IMR-90 (cell line): ENCODE measurements at regions not wholly inside any gene's neighbourhood (a gene's known extent, or its start where the extent isn't known, plus 50 kb on each side); places are given as distances from the start of the nearest gene placed in this dataset.

ENCODE experiments used
- BHLHE40 ChIP-seq: fragments of 150-350 bp; IDR thresholded peaks from 2 replicates; pipeline ENCODE4 v1.6.1; 2016; ENCODE audit warnings: mild to moderate bottlenecking, low read depth, low read length
- CEBPB ChIP-seq: IDR thresholded peaks from 2 replicates; pipeline ENCODE4 v1.6.1; 2012; ENCODE audit warnings: low read depth, low read length, improper control_type of control experiment
- SMC3 ChIP-seq: fragments of 150-350 bp; IDR thresholded peaks from 2 replicates; pipeline ENCODE4 v1.6.1; 2016; ENCODE audit warnings: low read depth, mild to moderate bottlenecking, antibody characterized with exemption, low read length, moderate library complexity
- TF ChIP-seq, protein P1 (sequence below): conservative IDR thresholded peaks from 2 replicates; pipeline ENCODE4 v1.5.1; 2012; ENCODE audit warnings: mild to moderate bottlenecking, low read depth, low read length, improper control_type of control experiment

DNA sequence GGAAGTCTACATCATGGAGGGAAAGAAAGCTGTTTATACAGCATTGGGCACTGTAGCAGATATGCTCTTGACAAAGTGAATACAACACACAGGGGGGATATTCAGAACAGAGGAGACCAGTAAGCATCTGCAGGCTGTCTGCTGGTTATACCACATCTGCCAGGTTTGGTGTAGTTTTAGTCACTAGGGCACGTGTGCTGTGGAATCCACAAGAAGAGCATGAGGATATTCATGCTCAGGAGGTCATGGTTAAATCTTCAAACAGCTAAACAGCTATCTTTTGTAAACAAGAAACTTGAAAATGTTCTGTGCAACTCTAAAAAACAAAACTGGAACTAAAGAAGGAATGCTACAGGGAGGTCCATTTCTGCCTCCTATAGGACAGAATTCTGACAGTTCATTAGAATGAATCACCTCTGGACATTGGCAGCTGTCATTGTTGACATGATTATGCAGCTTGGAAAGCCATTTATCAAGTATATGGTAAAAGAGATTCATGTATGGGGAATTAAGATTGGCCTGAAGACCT is 175.8 kb downstream of the RCHY1 start:
- TF ChIP-seq, protein P1, sequence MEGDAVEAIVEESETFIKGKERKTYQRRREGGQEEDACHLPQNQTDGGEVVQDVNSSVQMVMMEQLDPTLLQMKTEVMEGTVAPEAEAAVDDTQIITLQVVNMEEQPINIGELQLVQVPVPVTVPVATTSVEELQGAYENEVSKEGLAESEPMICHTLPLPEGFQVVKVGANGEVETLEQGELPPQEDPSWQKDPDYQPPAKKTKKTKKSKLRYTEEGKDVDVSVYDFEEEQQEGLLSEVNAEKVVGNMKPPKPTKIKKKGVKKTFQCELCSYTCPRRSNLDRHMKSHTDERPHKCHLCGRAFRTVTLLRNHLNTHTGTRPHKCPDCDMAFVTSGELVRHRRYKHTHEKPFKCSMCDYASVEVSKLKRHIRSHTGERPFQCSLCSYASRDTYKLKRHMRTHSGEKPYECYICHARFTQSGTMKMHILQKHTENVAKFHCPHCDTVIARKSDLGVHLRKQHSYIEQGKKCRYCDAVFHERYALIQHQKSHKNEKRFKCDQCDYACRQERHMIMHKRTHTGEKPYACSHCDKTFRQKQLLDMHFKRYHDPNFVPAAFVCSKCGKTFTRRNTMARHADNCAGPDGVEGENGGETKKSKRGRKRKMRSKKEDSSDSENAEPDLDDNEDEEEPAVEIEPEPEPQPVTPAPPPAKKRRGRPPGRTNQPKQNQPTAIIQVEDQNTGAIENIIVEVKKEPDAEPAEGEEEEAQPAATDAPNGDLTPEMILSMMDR = no peak
- TF ChIP-seq BHLHE40 (peak; percentile 59; the same call in 1 of the 2 replicates), CEBPB (no peak), SMC3 (no peak)
